Uterus (tissue), 2 donors: ENCODE measurements at regions not wholly inside any gene's neighbourhood (a gene's known extent, or its start where the extent isn't known, plus 50 kb on each side); places are given as distances from the start of the nearest gene placed in this dataset.

ENCODE experiments used
- CTCF ChIP-seq, 4 experiments: fragments of 200-600 bp in 2 of 4; fragments of 450-650 bp in 2 of 4; sonication (generic) in 2 of 4; IDR thresholded peaks; one replicate each; pipeline ENCODE4 v1.5.1; 2016 to 2019; ENCODE audit warnings: antibody characterized with exemption in 4 of 4, mild to moderate bottlenecking in 2 of 4, moderate library complexity in 1 of 4
- POLR2A ChIP-seq, 2 donors: fragments of 450-650 bp; IDR thresholded peaks; one replicate each; pipeline ENCODE4 v1.6.1; 2016; ENCODE audit warnings: antibody characterized with exemption in 2 of 2, mild to moderate bottlenecking in 1 of 2, moderate library complexity in 1 of 2

GRCh38 chr5:153030755-153031725 is 459.4 kb upstream of the GRIA1 start:
- TF ChIP-seq CTCF (IDR thresholded peaks at IDR 0.05) (no peak), POLR2A (IDR thresholded peaks at IDR 0.05) (no peak)
